ENCODE measurements at regions not wholly inside any gene's neighbourhood (a gene's known extent, or its start where the extent isn't known, plus 50 kb on each side); places are given as distances from the start of the nearest gene placed in this dataset.

GRCh38 chr1:56189946-56190805 is 389.2 kb downstream of the PLPP3 start (continued):
- TF ChIP-seq IKZF5 (CRISPR knock-in tag; IDR thresholded peaks at IDR 0.05) (peak; percentile 80), AHR (CRISPR knock-in tag; IDR thresholded peaks at IDR 0.05) (no peak), POLR2G (IDR thresholded peaks at IDR 0.05; ENCODE audit: low read depth, low read length) (peak; percentile 66), ZHX1 (CRISPR knock-in tag; IDR thresholded peaks at IDR 0.05; ENCODE audit: low read depth) (no peak), TFDP1 (CRISPR knock-in tag; IDR thresholded peaks at IDR 0.05; ENCODE audit: borderline replicate concordance) (peak; percentile 40; the same call in 1 of the 2 replicates), MTA3 (CRISPR knock-in tag; IDR thresholded peaks at IDR 0.05) (no peak), ZNF577 (CRISPR knock-in tag; IDR thresholded peaks at IDR 0.05; ENCODE audit: borderline replicate concordance, low read depth) (no peak; the same call in 1 of the 2 replicates), ZNF878 (CRISPR knock-in tag; IDR thresholded peaks at IDR 0.05) (no peak; the same call in 1 of the 2 replicates), PLRG1 (conservative IDR thresholded peaks at IDR 0.05) (no peak), DPF2 (CRISPR knock-in tag; IDR thresholded peaks at IDR 0.05; ENCODE audit: borderline replicate concordance, low read depth) (peak; percentile 92), ZNF619 (CRISPR knock-in tag; IDR thresholded peaks at IDR 0.05) (no peak)
- TF ChIP-seq, protein P1, sequence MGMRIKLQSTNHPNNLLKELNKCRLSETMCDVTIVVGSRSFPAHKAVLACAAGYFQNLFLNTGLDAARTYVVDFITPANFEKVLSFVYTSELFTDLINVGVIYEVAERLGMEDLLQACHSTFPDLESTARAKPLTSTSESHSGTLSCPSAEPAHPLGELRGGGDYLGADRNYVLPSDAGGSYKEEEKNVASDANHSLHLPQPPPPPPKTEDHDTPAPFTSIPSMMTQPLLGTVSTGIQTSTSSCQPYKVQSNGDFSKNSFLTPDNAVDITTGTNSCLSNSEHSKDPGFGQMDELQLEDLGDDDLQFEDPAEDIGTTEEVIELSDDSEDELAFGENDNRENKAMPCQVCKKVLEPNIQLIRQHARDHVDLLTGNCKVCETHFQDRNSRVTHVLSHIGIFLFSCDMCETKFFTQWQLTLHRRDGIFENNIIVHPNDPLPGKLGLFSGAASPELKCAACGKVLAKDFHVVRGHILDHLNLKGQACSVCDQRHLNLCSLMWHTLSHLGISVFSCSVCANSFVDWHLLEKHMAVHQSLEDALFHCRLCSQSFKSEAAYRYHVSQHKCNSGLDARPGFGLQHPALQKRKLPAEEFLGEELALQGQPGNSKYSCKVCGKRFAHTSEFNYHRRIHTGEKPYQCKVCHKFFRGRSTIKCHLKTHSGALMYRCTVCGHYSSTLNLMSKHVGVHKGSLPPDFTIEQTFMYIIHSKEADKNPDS (CRISPR knock-in tag; IDR thresholded peaks at IDR 0.05) = peak; percentile 58; the same call in 1 of the 2 replicates
